Neural cell (in vitro differentiated cells): ENCODE measurements at regions not wholly inside any gene's neighbourhood (a gene's known extent, or its start where the extent isn't known, plus 50 kb on each side); places are given as distances from the start of the nearest gene placed in this dataset.

Experiments
- H2AFZ ChIP-seq: fragments of 200-600, 300-800 bp; sonication (generic), shearing (Covaris generic); 2 replicates; pipeline ENCODE4 v1.6.0; 2014; ENCODE audit warnings: low read depth, mild to moderate bottlenecking, antibody characterized with exemption, low read length, moderate library complexity
- H3F3A ChIP-seq: fragments of 200-600 bp; shearing (Covaris generic); 2 replicates; pipeline ENCODE4 v1.6.1; 2016; ENCODE audit warnings: mild to moderate bottlenecking, moderate library complexity, mixed read lengths, antibody characterized with exemption, low read length; ENCODE audit not compliant: insufficient read depth, poor library complexity, severe bottlenecking
- H3K27ac ChIP-seq: fragments of 200-600, 300-800 bp; sonication (generic), shearing (Covaris generic); 2 replicates; pipeline ENCODE4 v1.5.1; 2014; ENCODE audit warnings: mild to moderate bottlenecking, low read length, moderate library complexity
- H3K27me3 ChIP-seq: fragments of 300-800, 200-600 bp; sonication (generic), shearing (Covaris generic); 2 replicates; pipeline ENCODE4 v1.6.0; 2014; ENCODE audit warnings: mild to moderate bottlenecking, low read depth, low read length, moderate library complexity; ENCODE audit not compliant: insufficient read depth
- H3K36me3 ChIP-seq: fragments of 300-800, 200-600 bp; sonication (generic), shearing (Covaris generic); 2 replicates; pipeline ENCODE4 v1.5.1; 2014; ENCODE audit warnings: mild to moderate bottlenecking, antibody characterized with exemption, low read length, moderate library complexity; ENCODE audit not compliant: insufficient read depth
- H3K4me2 ChIP-seq: fragments of 300-800, 200-600 bp; sonication (generic), shearing (Covaris generic); 2 replicates; pipeline ENCODE4 v1.6.0; 2014; ENCODE audit warnings: mild to moderate bottlenecking, low read length
- H3K4me3 ChIP-seq: fragments of 300-800, 200-600 bp; sonication (generic), shearing (Covaris generic); 2 replicates; pipeline ENCODE4 v1.5.1; 2014; ENCODE audit warnings: mild to moderate bottlenecking, low read length, moderate library complexity
- H3K79me2 ChIP-seq: fragments of 200-600 bp; shearing (Covaris generic); replicated peaks from 2 replicates; pipeline ENCODE4 v1.6.0; 2014; ENCODE audit warnings: mild to moderate bottlenecking, low read length, moderate library complexity; ENCODE audit not compliant: insufficient read depth
- H3K9ac ChIP-seq: fragments of 300-800, 200-600 bp; sonication (generic), shearing (Covaris generic); 2 replicates; pipeline ENCODE4 v1.6.1; 2016; ENCODE audit warnings: mild to moderate bottlenecking, low read length, mixed read lengths
- H3K9me2 ChIP-seq: fragments of 200-600 bp; shearing (Covaris generic); 2 replicates; pipeline ENCODE4 v1.6.1; 2016; ENCODE audit warnings: mild to moderate bottlenecking, low read length, mixed read lengths; ENCODE audit not compliant: insufficient read depth
- H3K9me3 ChIP-seq: fragments of 200-600, 300-800 bp; sonication (generic), shearing (Covaris generic); 2 replicates; pipeline ENCODE4 v1.6.1; 2016; ENCODE audit warnings: mild to moderate bottlenecking, mixed run types, low read length, moderate library complexity, mixed read lengths
- H4K20me1 ChIP-seq: fragments of 200-600 bp; shearing (Covaris generic); 2 replicates; pipeline ENCODE4 v1.6.1; 2016; ENCODE audit warnings: mild to moderate bottlenecking, mixed run types; ENCODE audit not compliant: insufficient read depth
- CTCF ChIP-seq: fragments of 450-650 bp; IDR thresholded peaks from 2 replicates; pipeline ENCODE4 v1.5.1; 2014; ENCODE audit warnings: antibody characterized with exemption, mild to moderate bottlenecking, moderate library complexity; ENCODE audit not compliant: poor library complexity, severe bottlenecking
- EP300 ChIP-seq: fragments of 450-650 bp; conservative IDR thresholded peaks from 2 replicates; pipeline ENCODE4 v1.6.1; 2014; ENCODE audit warnings: antibody characterized with exemption, mild to moderate bottlenecking, moderate library complexity; ENCODE audit not compliant: poor library complexity, severe bottlenecking
- EZH2 ChIP-seq: fragments of 200-600, 300-800 bp; shearing (Covaris generic), sonication (generic); IDR thresholded peaks from 2 replicates; pipeline ENCODE4 v1.6.1; 2014; ENCODE audit warnings: antibody characterized with exemption, low read length, borderline replicate concordance, mild to moderate bottlenecking; ENCODE audit not compliant: insufficient read depth, poor library complexity, severe bottlenecking
- MXI1 ChIP-seq: fragments of 450-650 bp; conservative IDR thresholded peaks from 2 replicates; pipeline ENCODE4 v1.6.1; 2014; ENCODE audit warnings: antibody characterized with exemption, mild to moderate bottlenecking; ENCODE audit not compliant: poor library complexity, severe bottlenecking
- POLR2AphosphoS5 ChIP-seq: IDR thresholded peaks from 2 replicates; pipeline ENCODE4 v1.6.1; 2012
- RAD21 ChIP-seq: fragments of 450-650 bp; conservative IDR thresholded peaks from 2 replicates; pipeline ENCODE4 v1.6.1; 2014; ENCODE audit warnings: antibody characterized with exemption, mild to moderate bottlenecking, moderate library complexity
- REST ChIP-seq: IDR thresholded peaks from 2 replicates; pipeline ENCODE4 v1.6.1; 2012; ENCODE audit warnings: borderline replicate concordance
- SMC3 ChIP-seq: fragments of 450-650 bp; conservative IDR thresholded peaks from 2 replicates; pipeline ENCODE4 v1.6.1; 2014; ENCODE audit warnings: antibody characterized with exemption, mild to moderate bottlenecking, moderate library complexity; ENCODE audit not compliant: poor library complexity
- TAF1 ChIP-seq: IDR thresholded peaks from 2 replicates; pipeline ENCODE4 v1.6.1; 2012; ENCODE audit warnings: low read depth

GRCh38 chr13:87393358-87393757 is 277.8 kb upstream of the SLITRK5 start:
- H3K27ac ChIP-seq: no peak overlapping the region
- H3K36me3 ChIP-seq: no peaks in the 10 kb centered on the region
- no peaks in the 10 kb centered on the region for H3K9me3 ChIP-seq
- no peaks in the 10 kb centered on the region for H3K9me2 ChIP-seq
- H2AFZ ChIP-seq: no peak overlapping the region
- no peak overlapping the region for H3K4me2 ChIP-seq
- H3K79me2 ChIP-seq: no peaks in the 10 kb centered on the region
- H3K9ac ChIP-seq: no peak overlapping the region
- no peaks in the 10 kb centered on the region for H4K20me1 ChIP-seq
- H3F3A ChIP-seq: no peaks in the 10 kb centered on the region
- H3K27me3 ChIP-seq: no peaks in the 10 kb centered on the region
- H3K4me3 ChIP-seq: no peak overlapping the region
- TF ChIP-seq SMC3 (no peak), CTCF (no peak), EP300 (no peak), MXI1 (no peak), POLR2AphosphoS5 (no peak), TAF1 (no peak), RAD21 (no peak), EZH2 (no peak), REST (no peak)

GRCh38 chr13:87398047-87398446 is 273.1 kb upstream of the SLITRK5 start:
- H3K4me3 ChIP-seq: no peak overlapping the region
- H3K4me2 ChIP-seq: no peak overlapping the region
- H3K79me2 ChIP-seq: no peaks in the 10 kb centered on the region
- TF ChIP-seq MXI1 (no peak), POLR2AphosphoS5 (no peak), CTCF (no peak), SMC3 (no peak), TAF1 (no peak), EZH2 (no peak), RAD21 (no peak)
- no peaks in the 10 kb centered on the region for H3K27me3 ChIP-seq
- no peaks in the 10 kb centered on the region for H3K9me3 ChIP-seq
- no peaks in the 10 kb centered on the region for H3K36me3 ChIP-seq
- H2AFZ ChIP-seq: no peak overlapping the region
- H4K20me1 ChIP-seq: no peaks in the 10 kb centered on the region
- H3K9me2 ChIP-seq: no peaks in the 10 kb centered on the region
- H3K9ac ChIP-seq: no peak overlapping the region
- no peaks in the 10 kb centered on the region for H3F3A ChIP-seq
- H3K27ac ChIP-seq: no peak overlapping the region
